WTC11 (cell line): ENCODE measurements at regions not wholly inside any gene's neighbourhood (a gene's known extent, or its start where the extent isn't known, plus 50 kb on each side); places are given as distances from the start of the nearest gene placed in this dataset.

ENCODE experiments used
- ATAC-seq: fragments of 200-7000 bp; cut with Tn5 transposase; 2 replicates; pipeline ENCODE4 v1.10.0; 2021; ENCODE audit warnings: mild to moderate bottlenecking, moderate library complexity
- CTCF ChIA-PET: fragments of 300-600 bp; sonication (Branson Sonifier 250); formaldehyde crosslinking; loops from one replicate; lab custom pipeline; 2021; ENCODE audit warnings: antibody characterized with exemption; lab: Charles Lee
- POLR2A ChIA-PET: fragments of 350-600 bp; sonication (Branson Sonifier 250); formaldehyde crosslinking; loops from one replicate; lab custom pipeline; 2021; ENCODE audit warnings: antibody characterized with exemption; lab: Charles Lee
- DNase-seq: peaks from one replicate; pipeline ENCODE4 v3.0.0; 2021; ENCODE audit warnings: low spot score
- H3K27ac Mint-ChIP-seq: 2 replicates; pipeline ENCODE4 v1.8.0; 2021; ENCODE audit warnings: mixed read lengths
- H3K27me3 Mint-ChIP-seq: 2 replicates; pipeline ENCODE4 v1.8.0; 2021; ENCODE audit warnings: low read depth, mild to moderate bottlenecking, moderate library complexity, mixed read lengths
- H3K36me3 Mint-ChIP-seq: 2 replicates; pipeline ENCODE4 v1.8.0; 2021; ENCODE audit warnings: mixed read lengths
- H3K4me1 Mint-ChIP-seq: 2 replicates; pipeline ENCODE4 v1.8.0; 2022; ENCODE audit warnings: mixed read lengths
- H3K4me3 Mint-ChIP-seq: 2 replicates; pipeline ENCODE4 v1.8.0; 2021; ENCODE audit warnings: mild to moderate bottlenecking, moderate library complexity, mixed read lengths
- H3K9me3 Mint-ChIP-seq: 2 replicates; pipeline ENCODE4 v1.8.0; 2021; ENCODE audit warnings: mixed read lengths
- ATF6 ChIP-seq: sonication (generic); formaldehyde crosslinking; IDR thresholded peaks from 2 replicates; pipeline ENCODE4 v1.8.1; 2023; ENCODE audit warnings: mild to moderate bottlenecking, missing genetic modification reagents
- CDX4 ChIP-seq: fragments of 250-450 bp; sonication (Bioruptor Pico); IDR thresholded peaks from 2 replicates; pipeline ENCODE4 v1.9.0; 2021; ENCODE audit warnings: moderate library complexity, mild to moderate bottlenecking, inconsistent platforms, borderline replicate concordance
- FOXP4 ChIP-seq: sonication (generic); formaldehyde crosslinking; IDR thresholded peaks from 2 replicates; pipeline ENCODE4 v1.8.0; 2022; ENCODE audit warnings: mild to moderate bottlenecking, missing genetic modification reagents
- HMGA2 ChIP-seq: fragments of 250-450 bp; sonication (Bioruptor Pico); IDR thresholded peaks from 2 replicates; pipeline ENCODE4 v1.4.0; 2021; ENCODE audit warnings: mild to moderate bottlenecking, moderate library complexity
- MYBL2 ChIP-seq: sonication (generic); formaldehyde crosslinking; IDR thresholded peaks from 2 replicates; pipeline ENCODE4 v1.8.1; 2023; ENCODE audit warnings: mild to moderate bottlenecking, moderate library complexity, missing genetic modification reagents
- NFATC4 ChIP-seq: fragments of 250-450 bp; sonication (Bioruptor Pico); IDR thresholded peaks from 2 replicates; pipeline ENCODE4 v1.9.0; 2021; ENCODE audit warnings: mild to moderate bottlenecking
- PREB ChIP-seq: sonication (generic); formaldehyde crosslinking; IDR thresholded peaks from 2 replicates; pipeline ENCODE4 v1.8.1; 2022; ENCODE audit warnings: mild to moderate bottlenecking, missing genetic modification reagents, moderate library complexity, borderline replicate concordance
- PRRX2 ChIP-seq: fragments of 250-450 bp; sonication (Bioruptor Pico); IDR thresholded peaks from 2 replicates; pipeline ENCODE4 v1.8.0; 2021; ENCODE audit warnings: mild to moderate bottlenecking
- RORB ChIP-seq: fragments of 250-450 bp; sonication (Bioruptor Pico); IDR thresholded peaks from 2 replicates; pipeline ENCODE4 v1.9.0; 2021; ENCODE audit warnings: mild to moderate bottlenecking
- SMAD3 ChIP-seq: sonication (generic); formaldehyde crosslinking; IDR thresholded peaks from 2 replicates; pipeline ENCODE4 v1.8.0; 2022; ENCODE audit warnings: missing genetic modification reagents, mild to moderate bottlenecking, borderline replicate concordance
- SMAD4 ChIP-seq: sonication (generic); formaldehyde crosslinking; IDR thresholded peaks from 2 replicates; pipeline ENCODE4 v1.8.0; 2022; ENCODE audit warnings: mild to moderate bottlenecking, missing genetic modification reagents
- STAT6 ChIP-seq: sonication (generic); formaldehyde crosslinking; conservative IDR thresholded peaks from 2 replicates; pipeline ENCODE4 v1.8.1; 2023; ENCODE audit warnings: mild to moderate bottlenecking, low read depth, missing genetic modification reagents, moderate library complexity
- ZBTB21 ChIP-seq: sonication (generic); formaldehyde crosslinking; IDR thresholded peaks from 2 replicates; pipeline ENCODE4 v1.8.1; 2023; ENCODE audit warnings: mild to moderate bottlenecking, missing genetic modification reagents, borderline replicate concordance
- ZNF281 ChIP-seq: sonication (generic); formaldehyde crosslinking; IDR thresholded peaks from 2 replicates; pipeline ENCODE4 v1.8.0; 2023; ENCODE audit warnings: mild to moderate bottlenecking, missing genetic modification reagents
- TF ChIP-seq, protein P1 (sequence below): sonication (generic); formaldehyde crosslinking; IDR thresholded peaks from 2 replicates; pipeline ENCODE4 v1.8.1; 2023; ENCODE audit warnings: mild to moderate bottlenecking, missing genetic modification reagents
- TF ChIP-seq, protein P2 (sequence below): sonication (generic); formaldehyde crosslinking; IDR thresholded peaks from 2 replicates; pipeline ENCODE4 v1.8.1; 2023; ENCODE audit warnings: mild to moderate bottlenecking, moderate library complexity, missing genetic modification reagents

- TF ChIP-seq NFATC4 (no peak), PRRX2 (CRISPR knock-in tag) (no peak), ZNF281 (CRISPR knock-in tag) (no peak)
These were observed 167.1 kb downstream of the C11orf91 start (continued) for GRCh38 chr11:33533386-33534052.

- no peak overlapping the region for H3K27ac Mint-ChIP-seq
- no peak for DNase-seq
- POLR2A ChIA-PET: no interaction called here
These were observed 167.8 kb downstream of the C11orf91 start for GRCh38 chr11:33532720-33533385.

More at GRCh38 chr11:33532720-33533385, 167.8 kb downstream of the C11orf91 start:
- Mint-ChIP-seq H3K9me3 (peaks cover 21% of the 10 kb centered on the region), H3K36me3 (0 out of 2 replicates have a peak, but pooled peaks cover 3% of the 10 kb centered on the region), H3K4me1 (no peaks in the 10 kb centered on the region; the same call in 1 of the 2 replicates), H3K4me3 (no peak overlapping the region), H3K27me3 (no peaks in the 10 kb centered on the region)
- CTCF ChIA-PET: no interaction called here
- no peak for TF ChIP-seq FOXP4 (CRISPR knock-in tag)
- no peak for TF ChIP-seq ZBTB21 (CRISPR knock-in tag)
- no peak for TF ChIP-seq RORB (CRISPR knock-in tag)
- TF ChIP-seq SMAD4 (CRISPR knock-in tag): no peak
- TF ChIP-seq ATF6 (CRISPR knock-in tag): no peak
- no peak for TF ChIP-seq CDX4 (CRISPR knock-in tag)
- TF ChIP-seq STAT6 (CRISPR knock-in tag): no peak
- TF ChIP-seq SMAD3 (CRISPR knock-in tag): no peak
- no peak for TF ChIP-seq PREB (CRISPR knock-in tag)
- no peak for TF ChIP-seq MYBL2 (CRISPR knock-in tag)
- TF ChIP-seq, protein P1, sequence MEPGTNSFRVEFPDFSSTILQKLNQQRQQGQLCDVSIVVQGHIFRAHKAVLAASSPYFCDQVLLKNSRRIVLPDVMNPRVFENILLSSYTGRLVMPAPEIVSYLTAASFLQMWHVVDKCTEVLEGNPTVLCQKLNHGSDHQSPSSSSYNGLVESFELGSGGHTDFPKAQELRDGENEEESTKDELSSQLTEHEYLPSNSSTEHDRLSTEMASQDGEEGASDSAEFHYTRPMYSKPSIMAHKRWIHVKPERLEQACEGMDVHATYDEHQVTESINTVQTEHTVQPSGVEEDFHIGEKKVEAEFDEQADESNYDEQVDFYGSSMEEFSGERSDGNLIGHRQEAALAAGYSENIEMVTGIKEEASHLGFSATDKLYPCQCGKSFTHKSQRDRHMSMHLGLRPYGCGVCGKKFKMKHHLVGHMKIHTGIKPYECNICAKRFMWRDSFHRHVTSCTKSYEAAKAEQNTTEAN: no peak
- TF ChIP-seq NFATC4: no peak
- TF ChIP-seq HMGA2 (CRISPR knock-in tag): no peak
- TF ChIP-seq, protein P2, sequence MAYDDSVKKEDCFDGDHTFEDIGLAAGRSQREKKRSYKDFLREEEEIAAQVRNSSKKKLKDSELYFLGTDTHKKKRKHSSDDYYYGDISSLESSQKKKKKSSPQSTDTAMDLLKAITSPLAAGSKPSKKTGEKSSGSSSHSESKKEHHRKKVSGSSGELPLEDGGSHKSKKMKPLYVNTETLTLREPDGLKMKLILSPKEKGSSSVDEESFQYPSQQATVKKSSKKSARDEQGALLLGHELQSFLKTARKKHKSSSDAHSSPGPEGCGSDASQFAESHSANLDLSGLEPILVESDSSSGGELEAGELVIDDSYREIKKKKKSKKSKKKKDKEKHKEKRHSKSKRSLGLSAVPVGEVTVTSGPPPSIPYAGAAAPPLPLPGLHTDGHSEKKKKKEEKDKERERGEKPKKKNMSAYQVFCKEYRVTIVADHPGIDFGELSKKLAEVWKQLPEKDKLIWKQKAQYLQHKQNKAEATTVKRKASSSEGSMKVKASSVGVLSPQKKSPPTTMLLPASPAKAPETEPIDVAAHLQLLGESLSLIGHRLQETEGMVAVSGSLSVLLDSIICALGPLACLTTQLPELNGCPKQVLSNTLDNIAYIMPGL (CRISPR knock-in tag): no peak
- no peak for ATAC-seq
